ENCODE measurements at regions not wholly inside any gene's neighbourhood (a gene's known extent, or its start where the extent isn't known, plus 50 kb on each side); places are given as distances from the start of the nearest gene placed in this dataset.
"Not testable (repeated sequence)": the region's sequence is repeated elsewhere in the genome, so short reads cannot be mapped to it uniquely, and the experiment has no call there.

- DNase-seq (ENCODE audit: low read depth in 2 of 2): no peak
Observed at GRCh38 chr15:39025881-39026280, 461.3 kb upstream of the RASGRP1 start.

- DNase-seq (ENCODE audit: low read depth in 2 of 2): no peak
Observed at GRCh38 chr15:39028069-39028468, 463.5 kb upstream of the RASGRP1 start.

GRCh38 chr15:39029741-39030140 lies 465.1 kb upstream of the RASGRP1 start:
- DNase-seq (ENCODE audit: low read depth in 2 of 2): no peak

GRCh38 chr15:39030291-39031070 lies 465.9 kb upstream of the RASGRP1 start:
- no peak for DNase-seq (ENCODE audit: low read depth in 2 of 2)

GRCh38 chr15:39031596-39031995 lies 467.0 kb upstream of the RASGRP1 start:
- DNase-seq (ENCODE audit: low read depth in 2 of 2): no peak

- no peak for DNase-seq (ENCODE audit: low read depth in 2 of 2)
Observed at GRCh38 chr15:39034816-39035215, 470.2 kb upstream of the RASGRP1 start.

GRCh38 chr15:39037611-39038010 lies 473.0 kb upstream of the RASGRP1 start:
- not testable (repeated sequence) for DNase-seq (ENCODE audit: low read depth in 2 of 2)

- no peak for DNase-seq (ENCODE audit: low read depth in 2 of 2)
Observed at GRCh38 chr15:39040861-39041260, 476.2 kb upstream of the RASGRP1 start.

- no peak for DNase-seq (ENCODE audit: low read depth in 2 of 2)
Observed at GRCh38 chr15:39041979-39042495, 477.4 kb upstream of the RASGRP1 start.

GRCh38 chr15:39051626-39052322 lies 487.2 kb upstream of the RASGRP1 start:
- DNase-seq (ENCODE audit: low read depth in 2 of 2): no peak

- no peak for DNase-seq (ENCODE audit: low read depth in 2 of 2)
Observed at GRCh38 chr15:39052323-39052705, 487.7 kb upstream of the RASGRP1 start.

GRCh38 chr15:39053480-39053879 lies 488.9 kb upstream of the RASGRP1 start:
- no peak for DNase-seq (ENCODE audit: low read depth in 2 of 2)

- no peak for DNase-seq (ENCODE audit: low read depth in 2 of 2)
Observed at GRCh38 chr15:39054128-39054732, 489.6 kb upstream of the RASGRP1 start.

GRCh38 chr15:39056357-39056756 lies 491.7 kb upstream of the RASGRP1 start:
- no peak for DNase-seq (ENCODE audit: low read depth in 2 of 2)

GRCh38 chr15:39058351-39059131 lies 493.9 kb upstream of the RASGRP1 start:
- no peak for DNase-seq (ENCODE audit: low read depth in 2 of 2)

GRCh38 chr15:39059917-39060316 lies 495.3 kb upstream of the RASGRP1 start:
- DNase-seq (ENCODE audit: low read depth in 2 of 2): no peak

- no peak for DNase-seq (ENCODE audit: low read depth in 2 of 2)
Observed at GRCh38 chr15:39061952-39062464, 497.4 kb upstream of the RASGRP1 start.

- DNase-seq (ENCODE audit: low read depth in 2 of 2): no peak
Observed at GRCh38 chr15:39066677-39067076, 502.1 kb upstream of the RASGRP1 start.

GRCh38 chr15:39074341-39074985 lies 506.4 kb upstream of the THBS1 start:
- no peak for DNase-seq (ENCODE audit: low read depth in 2 of 2)

GRCh38 chr15:39075311-39075710 lies 505.6 kb upstream of the THBS1 start:
- DNase-seq (ENCODE audit: low read depth in 2 of 2): no peak

- no peak for DNase-seq (ENCODE audit: low read depth in 2 of 2)
Observed at GRCh38 chr15:39075756-39076341, 505.0 kb upstream of the THBS1 start.
